ENCODE measurements at regions not wholly inside any gene's neighbourhood (a gene's known extent, or its start where the extent isn't known, plus 50 kb on each side); places are given as distances from the start of the nearest gene placed in this dataset.

GRCh38 chr14:71377099-71377498 lies 469.8 kb downstream of the PCNX1 start:
- Histone ChIP-seq H3K4me3 (no peak overlapping the region), H3K27me3 (replicated peaks; ENCODE audit: insufficient read depth) (no peaks in the 10 kb centered on the region), H3K4me1 (replicated peaks) (no peaks in the 10 kb centered on the region), H3K27ac (no peak overlapping the region), H3K36me3 (no peaks in the 10 kb centered on the region), H3K9me3 (no peaks in the 10 kb centered on the region)
- intact Hi-C loops (cut with DNase I), result no loop called here
- DNase-seq (ENCODE audit: low spot score), result no peak
- no peak for TF ChIP-seq CTCF (IDR thresholded peaks at IDR 0.05)
- no peak for TF ChIP-seq POLR2A (IDR thresholded peaks at IDR 0.05)
- TF ChIP-seq POLR2AphosphoS5 (IDR thresholded peaks at IDR 0.05), result no peak
- 97% methylated on average over 20 of the region's 28 CpGs for WGBS

GRCh38 chr14:71380271-71380670 lies 473.0 kb downstream of the PCNX1 start:
- no peaks in the 10 kb centered on the region for H3K27me3 ChIP-seq (replicated peaks; ENCODE audit: insufficient read depth)
- H3K36me3 ChIP-seq, result no peaks in the 10 kb centered on the region
- H3K4me3 ChIP-seq, result no peak overlapping the region
- no peak for DNase-seq (ENCODE audit: low spot score)
- TF ChIP-seq CTCF (IDR thresholded peaks at IDR 0.05) (no peak), POLR2A (IDR thresholded peaks at IDR 0.05) (no peak), POLR2AphosphoS5 (IDR thresholded peaks at IDR 0.05) (no peak)
- intact Hi-C loops (cut with DNase I), result no loop called here
- H3K9me3 ChIP-seq, result no peaks in the 10 kb centered on the region
- WGBS, result 90% methylated on average over 2 of the region's 2 CpGs
- H3K4me1 ChIP-seq (replicated peaks), result no peaks in the 10 kb centered on the region
- H3K27ac ChIP-seq, result no peak overlapping the region

- no peak for DNase-seq (ENCODE audit: low spot score)
- no peak overlapping the region for H3K4me3 ChIP-seq
- intact Hi-C loops (cut with DNase I), result no loop called here
- no peaks in the 10 kb centered on the region for H3K27me3 ChIP-seq (replicated peaks; ENCODE audit: insufficient read depth)
- H3K9me3 ChIP-seq, result no peaks in the 10 kb centered on the region
- no peak for TF ChIP-seq CTCF (IDR thresholded peaks at IDR 0.05)
- no peak for TF ChIP-seq POLR2AphosphoS5 (IDR thresholded peaks at IDR 0.05)
- TF ChIP-seq POLR2A (IDR thresholded peaks at IDR 0.05), result no peak
- H3K27ac ChIP-seq, result no peak overlapping the region
- no peaks in the 10 kb centered on the region for H3K4me1 ChIP-seq (replicated peaks)
- H3K36me3 ChIP-seq, result no peaks in the 10 kb centered on the region
Observed at GRCh38 chr14:71381814-71382213, 474.6 kb downstream of the PCNX1 start.

GRCh38 chr14:71382315-71382714 lies 475.1 kb downstream of the PCNX1 start:
- TF ChIP-seq POLR2A (IDR thresholded peaks at IDR 0.05) (no peak), POLR2AphosphoS5 (IDR thresholded peaks at IDR 0.05) (no peak), CTCF (IDR thresholded peaks at IDR 0.05) (no peak)
- DNase-seq (ENCODE audit: low spot score), result no peak
- WGBS, result 68% methylated on average over 6 of the region's 6 CpGs
- no peaks in the 10 kb centered on the region for H3K27me3 ChIP-seq (replicated peaks; ENCODE audit: insufficient read depth)
- H3K4me1 ChIP-seq (replicated peaks), result no peaks in the 10 kb centered on the region
- H3K9me3 ChIP-seq, result no peaks in the 10 kb centered on the region
- H3K4me3 ChIP-seq, result no peak overlapping the region
- H3K27ac ChIP-seq, result no peak overlapping the region
- intact Hi-C loops (cut with DNase I), result no loop called here
- no peaks in the 10 kb centered on the region for H3K36me3 ChIP-seq

- H3K36me3 ChIP-seq, result no peaks in the 10 kb centered on the region
- H3K27me3 ChIP-seq (replicated peaks; ENCODE audit: insufficient read depth), result no peaks in the 10 kb centered on the region
- no peaks in the 10 kb centered on the region for H3K9me3 ChIP-seq
- TF ChIP-seq CTCF (IDR thresholded peaks at IDR 0.05), result no peak
- no peak for TF ChIP-seq POLR2A (IDR thresholded peaks at IDR 0.05)
- TF ChIP-seq POLR2AphosphoS5 (IDR thresholded peaks at IDR 0.05), result no peak
- no peak overlapping the region for H3K27ac ChIP-seq
- H3K4me1 ChIP-seq (replicated peaks), result no peaks in the 10 kb centered on the region
- intact Hi-C loops (cut with DNase I), result no loop called here
- 98% methylated on average over 2 of the region's 2 CpGs for WGBS
- no peak overlapping the region for H3K4me3 ChIP-seq
- no peak for DNase-seq (ENCODE audit: low spot score)
Observed at GRCh38 chr14:71383510-71383909, 476.3 kb downstream of the PCNX1 start.

All from prostate gland (tissue), 2 donors.